Neural progenitor cell (in vitro differentiated cells): ENCODE measurements at regions not wholly inside any gene's neighbourhood (a gene's known extent, or its start where the extent isn't known, plus 50 kb on each side); places are given as distances from the start of the nearest gene placed in this dataset.

ENCODE experiments used
- CTCF ChIP-seq: fragments of 200-600 bp; sonication (generic); IDR thresholded peaks from 2 replicates; pipeline ENCODE4 v1.5.1; 2017; ENCODE audit warnings: antibody characterized with exemption, mild to moderate bottlenecking
- EZH2 ChIP-seq: fragments of 200-600 bp; sonication (generic); IDR thresholded peaks from 2 replicates; pipeline ENCODE4 v1.6.1; 2017; ENCODE audit warnings: antibody characterized with exemption, mild to moderate bottlenecking, moderate library complexity

GRCh38 chr15:69836048-69836447 lies 261.7 kb downstream of the TLE3 start:
- TF ChIP-seq EZH2 (no peak), CTCF (no peak)
